Parathyroid adenoma (tissue), 2 donors: ENCODE measurements at regions not wholly inside any gene's neighbourhood (a gene's known extent, or its start where the extent isn't known, plus 50 kb on each side); places are given as distances from the start of the nearest gene placed in this dataset.

Experiments used
- H2AFZ ChIP-seq: fragments of 300-600 bp; sonication (generic); one replicate; pipeline ENCODE4 v1.7.0; 2017; ENCODE audit warnings: antibody characterized with exemption, mild to moderate bottlenecking
- H3K27ac ChIP-seq: fragments of 300-600 bp; sonication (generic); one replicate; pipeline ENCODE4 v1.7.0; 2017
- H3K27me3 ChIP-seq: fragments of 300-600 bp; sonication (generic); one replicate; pipeline ENCODE4 v1.7.0; 2017; ENCODE audit warnings: low read length; ENCODE audit not compliant: control insufficient read depth, insufficient read depth
- H3K36me3 ChIP-seq: fragments of 300-600 bp; sonication (generic); one replicate; pipeline ENCODE4 v1.7.0; 2017; ENCODE audit warnings: low read length; ENCODE audit not compliant: control insufficient read depth, insufficient read depth
- H3K4me1 ChIP-seq: fragments of 300-600 bp; sonication (generic); one replicate; pipeline ENCODE4 v1.7.0; 2017; ENCODE audit warnings: control low read depth
- H3K4me2 ChIP-seq: fragments of 300-600 bp; sonication (generic); one replicate; pipeline ENCODE4 v1.7.0; 2017; ENCODE audit warnings: low read length
- H3K4me3 ChIP-seq: fragments of 300-600 bp; sonication (generic); one replicate; pipeline ENCODE4 v1.7.0; 2017; ENCODE audit warnings: low read depth, low read length
- H3K79me2 ChIP-seq: fragments of 300-600 bp; sonication (generic); one replicate; pipeline ENCODE4 v1.7.0; 2017; ENCODE audit warnings: control low read depth
- H3K9ac ChIP-seq: fragments of 300-600 bp; sonication (generic); one replicate; pipeline ENCODE4 v1.7.0; 2017; ENCODE audit warnings: mild to moderate bottlenecking
- H3K9me3 ChIP-seq: fragments of 300-600 bp; sonication (generic); one replicate; pipeline ENCODE4 v1.7.0; 2017; ENCODE audit warnings: low read length; ENCODE audit not compliant: control insufficient read depth
- TF ChIP-seq, protein P1 (sequence below): fragments of 300-600 bp; sonication (generic); IDR thresholded peaks from one replicate; pipeline ENCODE4 v1.7.0; 2017; ENCODE audit warnings: antibody characterized with exemption, mild to moderate bottlenecking
- donor health status: primary hyperparathyroidism.

DNA sequence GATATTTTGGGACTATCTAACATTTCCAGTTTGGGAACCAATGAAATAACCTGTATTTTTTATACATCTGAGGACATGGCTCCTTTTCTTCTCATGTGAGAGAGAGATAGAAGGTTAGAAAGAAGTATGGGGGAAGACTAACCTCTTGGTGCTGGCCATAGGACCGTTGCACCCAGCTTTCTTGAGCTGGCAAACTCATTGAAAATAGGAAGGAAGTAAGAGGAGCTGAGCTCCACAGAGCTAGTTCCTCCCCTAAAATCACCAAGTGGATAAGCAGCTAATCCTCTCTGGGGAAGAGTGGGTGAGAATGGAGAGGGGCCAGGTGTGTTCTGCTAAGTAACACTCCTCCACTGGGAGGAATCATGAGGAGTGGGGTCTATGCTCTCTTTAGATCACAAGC is 387.4 kb upstream of the CADM1 start:
- Histone ChIP-seq H3K27ac (no peak overlapping the region), H3K4me2 (no peak overlapping the region), H3K9ac (no peak overlapping the region), H3K4me1 (no peaks in the 10 kb centered on the region), H2AFZ (no peak overlapping the region), H3K36me3 (no peaks in the 10 kb centered on the region), H3K9me3 (no peaks in the 10 kb centered on the region), H3K4me3 (no peak overlapping the region), H3K79me2 (no peaks in the 10 kb centered on the region), H3K27me3 (no peaks in the 10 kb centered on the region)
- TF ChIP-seq, protein P1, sequence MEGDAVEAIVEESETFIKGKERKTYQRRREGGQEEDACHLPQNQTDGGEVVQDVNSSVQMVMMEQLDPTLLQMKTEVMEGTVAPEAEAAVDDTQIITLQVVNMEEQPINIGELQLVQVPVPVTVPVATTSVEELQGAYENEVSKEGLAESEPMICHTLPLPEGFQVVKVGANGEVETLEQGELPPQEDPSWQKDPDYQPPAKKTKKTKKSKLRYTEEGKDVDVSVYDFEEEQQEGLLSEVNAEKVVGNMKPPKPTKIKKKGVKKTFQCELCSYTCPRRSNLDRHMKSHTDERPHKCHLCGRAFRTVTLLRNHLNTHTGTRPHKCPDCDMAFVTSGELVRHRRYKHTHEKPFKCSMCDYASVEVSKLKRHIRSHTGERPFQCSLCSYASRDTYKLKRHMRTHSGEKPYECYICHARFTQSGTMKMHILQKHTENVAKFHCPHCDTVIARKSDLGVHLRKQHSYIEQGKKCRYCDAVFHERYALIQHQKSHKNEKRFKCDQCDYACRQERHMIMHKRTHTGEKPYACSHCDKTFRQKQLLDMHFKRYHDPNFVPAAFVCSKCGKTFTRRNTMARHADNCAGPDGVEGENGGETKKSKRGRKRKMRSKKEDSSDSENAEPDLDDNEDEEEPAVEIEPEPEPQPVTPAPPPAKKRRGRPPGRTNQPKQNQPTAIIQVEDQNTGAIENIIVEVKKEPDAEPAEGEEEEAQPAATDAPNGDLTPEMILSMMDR, result no peak

DNA sequence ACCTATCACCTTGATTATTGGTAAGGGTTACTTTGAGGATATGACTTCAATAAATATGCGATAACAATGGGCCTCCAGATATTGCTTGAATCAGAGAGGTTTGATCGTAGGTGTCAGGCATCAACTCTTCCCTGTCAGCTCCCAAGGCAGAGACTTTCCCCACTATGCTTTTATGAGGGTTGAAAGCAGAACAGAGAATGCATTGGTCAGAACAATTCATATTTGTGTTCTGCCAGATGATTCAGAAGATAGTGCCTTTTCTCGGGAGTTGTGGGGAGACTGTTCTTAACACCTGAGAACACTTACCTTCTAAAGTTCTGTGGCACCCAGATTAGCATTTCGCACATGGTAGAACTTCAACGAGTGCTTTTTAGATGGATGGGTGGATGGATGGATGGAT is 386.3 kb upstream of the CADM1 start:
- H3K4me2 ChIP-seq, result no peak overlapping the region
- TF ChIP-seq, protein P1, result no peak

DNA sequence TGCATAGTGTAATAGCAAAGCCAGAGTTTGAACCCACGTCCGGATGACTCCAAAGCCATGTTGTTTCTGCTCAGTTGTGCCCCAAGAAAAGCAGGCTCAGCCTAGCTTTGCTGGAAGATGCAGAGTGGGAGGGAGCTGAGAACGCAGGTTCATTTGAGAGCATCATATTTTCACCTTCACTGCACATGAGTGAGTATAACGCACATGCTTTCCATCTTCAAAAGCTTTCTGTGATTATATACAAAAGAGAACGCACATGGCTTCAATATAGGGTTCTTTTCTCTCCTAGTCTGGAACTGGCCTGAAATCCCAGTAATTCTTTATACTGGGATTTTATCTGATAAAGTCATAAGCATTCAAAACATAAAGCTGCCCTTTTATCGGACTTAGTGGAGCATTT is 385.5 kb upstream of the CADM1 start:
- TF ChIP-seq, protein P1, result no peak
- Histone ChIP-seq H3K4me2 (no peak overlapping the region), H3K36me3 (no peaks in the 10 kb centered on the region), H2AFZ (no peak overlapping the region), H3K4me3 (no peak overlapping the region), H3K27me3 (no peaks in the 10 kb centered on the region), H3K4me1 (no peaks in the 10 kb centered on the region), H3K9me3 (no peaks in the 10 kb centered on the region), H3K27ac (no peak overlapping the region), H3K79me2 (no peaks in the 10 kb centered on the region), H3K9ac (no peak overlapping the region)

More for the DNA sequence above, 386.3 kb upstream of the CADM1 start:
- no peak overlapping the region for H3K9ac ChIP-seq
- no peak overlapping the region for H2AFZ ChIP-seq
- no peaks in the 10 kb centered on the region for H3K27me3 ChIP-seq
- H3K36me3 ChIP-seq, result no peaks in the 10 kb centered on the region
- H3K4me1 ChIP-seq, result no peaks in the 10 kb centered on the region
- H3K79me2 ChIP-seq, result no peaks in the 10 kb centered on the region
- H3K9me3 ChIP-seq, result no peaks in the 10 kb centered on the region
- no peak overlapping the region for H3K27ac ChIP-seq
- H3K4me3 ChIP-seq, result no peak overlapping the region

DNA sequence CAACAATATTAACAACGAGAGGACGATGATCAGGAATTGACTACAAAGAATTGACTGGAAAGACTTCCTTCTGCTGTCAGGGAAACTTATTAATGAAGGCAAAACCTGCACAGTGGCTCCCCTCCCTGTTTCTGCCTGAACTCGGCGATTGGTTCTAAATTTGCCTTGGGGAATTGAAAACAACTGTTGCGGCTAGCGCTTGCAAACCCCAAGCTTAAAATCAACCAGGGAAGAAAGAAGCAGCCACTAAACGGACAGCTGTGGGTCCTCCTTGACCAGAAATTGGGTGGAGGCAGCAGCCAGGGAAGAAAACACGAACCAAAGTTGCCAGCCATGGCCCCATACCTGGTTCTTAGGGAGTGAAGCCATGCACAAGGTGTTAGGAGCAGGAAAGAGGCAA is 383.5 kb upstream of the CADM1 start:
- no peak overlapping the region for H3K4me2 ChIP-seq
- no peak overlapping the region for H3K9ac ChIP-seq
- H3K36me3 ChIP-seq, result no peaks in the 10 kb centered on the region
- H3K9me3 ChIP-seq, result no peaks in the 10 kb centered on the region
- no peak overlapping the region for H3K27ac ChIP-seq
- TF ChIP-seq, protein P1, result no peak
- H2AFZ ChIP-seq, result no peak overlapping the region
- no peak overlapping the region for H3K4me3 ChIP-seq
- no peaks in the 10 kb centered on the region for H3K27me3 ChIP-seq
- no peaks in the 10 kb centered on the region for H3K79me2 ChIP-seq
- H3K4me1 ChIP-seq, result no peaks in the 10 kb centered on the region

DNA sequence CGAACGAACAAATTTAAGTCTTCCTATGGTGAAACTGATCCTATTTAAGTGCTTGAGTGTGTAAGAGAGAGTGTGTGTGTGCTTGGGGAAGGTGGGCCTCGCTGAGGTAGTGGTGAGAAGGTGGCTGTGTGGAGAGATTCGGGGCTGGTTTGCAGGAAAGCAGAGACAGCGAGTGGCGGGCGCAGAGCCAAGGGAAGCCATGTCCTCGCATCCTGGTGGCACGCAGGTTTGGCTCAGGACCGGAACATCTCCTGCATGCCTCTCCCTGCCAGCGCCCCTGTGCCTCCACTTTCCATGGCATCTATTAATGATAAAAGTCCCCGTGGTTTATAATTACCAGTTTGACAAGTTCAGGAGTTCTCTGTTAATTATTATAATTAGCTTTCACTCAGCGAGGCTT is 383.1 kb upstream of the CADM1 start:
- TF ChIP-seq, protein P1, result no peak
- no peaks in the 10 kb centered on the region for H3K79me2 ChIP-seq
- no peak overlapping the region for H2AFZ ChIP-seq
- no peaks in the 10 kb centered on the region for H3K27me3 ChIP-seq
- H3K27ac ChIP-seq, result no peak overlapping the region
- no peak overlapping the region for H3K4me2 ChIP-seq
- no peaks in the 10 kb centered on the region for H3K36me3 ChIP-seq
- no peak overlapping the region for H3K4me3 ChIP-seq
- no peaks in the 10 kb centered on the region for H3K4me1 ChIP-seq
- no peaks in the 10 kb centered on the region for H3K9me3 ChIP-seq
- H3K9ac ChIP-seq, result no peak overlapping the region
